Left colon (tissue), 2 donors: ENCODE measurements at regions not wholly inside any gene's neighbourhood (a gene's known extent, or its start where the extent isn't known, plus 50 kb on each side); places are given as distances from the start of the nearest gene placed in this dataset.
A peak's percentile ranks its signal among the peaks of the same experiment; 100 is the strongest.

ENCODE experiments used
- ATAC-seq: fragments of 200-7000 bp; cut with Tn5 transposase; one replicate; pipeline ENCODE4 v1.9.1; 2020; ENCODE audit warnings: mild to moderate bottlenecking, moderate library complexity
- DNase-seq, 2 donors: peaks; one replicate each; pipeline ENCODE4 v3.0.0-alpha.2; 2020
- intact Hi-C, 2 donors: fragments of 100-400 bp; cut with DNase I in 1 of 2; cut with micrococcal nuclease in 1 of 2; formaldehyde crosslinking; loops; one replicate each; pipeline versions ENCODE4 v1.11.2 to v1.14.0; 2022; cut with DNase I, micrococcal nuclease
- donor health status: DM: no; HTN: no; CAD: no.
- donor health status: DM: yes; HTN: yes; CAD: no.

GRCh38 chr4:187541666-187542065 is 453.9 kb upstream of the ZFP42 start:
- DNase-seq (no peak), ATAC-seq (no peak)
- intact Hi-C loops = no loop called here

GRCh38 chr4:187544461-187545053 is 451.0 kb upstream of the ZFP42 start:
- ATAC-seq = no peak
- no peak for DNase-seq
- intact Hi-C loops = no loop called here

- intact Hi-C loops = no loop called here
- ATAC-seq = no peak
- DNase-seq = no peak
Observed at GRCh38 chr4:187547316-187547715, 448.3 kb upstream of the ZFP42 start.

GRCh38 chr4:187550256-187550950 is 445.2 kb upstream of the ZFP42 start:
- ATAC-seq = no peak
- intact Hi-C loops = no loop called here
- no peak for DNase-seq

- ATAC-seq (no peak), DNase-seq (no peak)
- intact Hi-C loops = no loop called here
Observed at GRCh38 chr4:187552781-187553180, 442.8 kb upstream of the ZFP42 start.

- ATAC-seq (no peak), DNase-seq (no peak)
- intact Hi-C loops = no loop called here
Observed at GRCh38 chr4:187555174-187555573, 440.4 kb upstream of the ZFP42 start.

GRCh38 chr4:187558391-187558790 is 437.2 kb upstream of the ZFP42 start:
- DNase-seq (no peak), ATAC-seq (no peak)
- intact Hi-C loops = no loop called here

- DNase-seq = no peak
- no peak for ATAC-seq
- intact Hi-C loops = no loop called here
Observed at GRCh38 chr4:187562345-187562744, 433.2 kb upstream of the ZFP42 start.

GRCh38 chr4:187565416-187565815 is 430.2 kb upstream of the ZFP42 start:
- ATAC-seq (no peak), DNase-seq (no peak)
- intact Hi-C loops = no loop called here

- no peak for DNase-seq
- intact Hi-C loops = no loop called here
- ATAC-seq = no peak
Observed at GRCh38 chr4:187569871-187570270, 425.7 kb upstream of the ZFP42 start.

- no peak for ATAC-seq
Observed at GRCh38 chr4:187575706-187576105, 419.9 kb upstream of the ZFP42 start.

GRCh38 chr4:187576751-187577150 is 418.8 kb upstream of the ZFP42 start:
- intact Hi-C loops = no loop called here
- DNase-seq = no peak
- no peak for ATAC-seq

More at GRCh38 chr4:187575706-187576105, 419.9 kb upstream of the ZFP42 start:
- DNase-seq = no peak
- intact Hi-C loops = no loop called here

GRCh38 chr4:187577941-187578480 is 417.6 kb upstream of the ZFP42 start:
- no peak for ATAC-seq
- intact Hi-C loops = no loop called here
- DNase-seq = no peak

- ATAC-seq (no peak), DNase-seq (no peak)
- intact Hi-C loops = no loop called here
Observed at GRCh38 chr4:187586892-187587291, 408.7 kb upstream of the ZFP42 start.

GRCh38 chr4:187598196-187598595 is 397.4 kb upstream of the ZFP42 start:
- no peak for DNase-seq
- intact Hi-C loops = no loop called here
- no peak for ATAC-seq

- no peak for ATAC-seq
- intact Hi-C loops = no loop called here
- DNase-seq = no peak
Observed at GRCh38 chr4:187602339-187603092, 393.1 kb upstream of the ZFP42 start.

GRCh38 chr4:187603093-187604025 is 392.2 kb upstream of the ZFP42 start:
- DNase-seq (no peak), ATAC-seq (no peak)
- intact Hi-C loops = no loop called here

- intact Hi-C loops = no loop called here
- DNase-seq = no peak
- no peak for ATAC-seq
Observed at GRCh38 chr4:187604984-187605383, 390.6 kb upstream of the ZFP42 start.

GRCh38 chr4:187606581-187606980 is 389.0 kb upstream of the ZFP42 start:
- DNase-seq = no peak
- ATAC-seq = peak; percentile 59
- intact Hi-C loops = no loop called here
